Pancreas (tissue), 10 donors: ENCODE measurements at regions not wholly inside any gene's neighbourhood (a gene's known extent, or its start where the extent isn't known, plus 50 kb on each side); places are given as distances from the start of the nearest gene placed in this dataset.
A peak's percentile ranks its signal among the peaks of the same experiment; 100 is the strongest.

Source experiments
- ATAC-seq, 4 donors: fragments of 200-7000 bp; cut with Tn5 transposase; one replicate each; pipeline versions ENCODE4 v1.8.0 to v1.9.1; 2020; ENCODE audit warnings: mild to moderate bottlenecking in 4 of 4, moderate library complexity in 4 of 4
- DNase-seq, 6 donors: peaks; one replicate each; pipeline ENCODE4 v3.0.0-alpha.2; 2020
- FAIRE-seq: peaks from 2 replicates; lab custom pipeline; 2012; peaks lifted over from hg19 to GRCh38; lab: Jason Lieb, UNC
- H3K27ac ChIP-seq, 4 donors: fragments of 200-600 bp; sonication (generic); 1 replicate in 3 of 4; 2 replicates in 1 of 4; pipeline versions ENCODE4 v1.5.0 to v1.8.0; 2020
- H3K27me3 ChIP-seq, 4 donors: fragments of 200-600 bp; one replicate each; pipeline ENCODE4 v1.8.0; 2021
- H3K36me3 ChIP-seq, 3 donors: fragments of 200-600 bp; sonication (generic) in 1 of 3; one replicate each; pipeline versions ENCODE4 v1.5.0 to v1.8.0; 2020 to 2021
- H3K4me1 ChIP-seq, 3 donors: fragments of 200-600 bp; one replicate each; pipeline ENCODE4 v1.8.0; 2021
- H3K4me3 ChIP-seq, 4 donors: fragments of 200-600 bp; sonication (generic) in 2 of 4; one replicate each; pipeline versions ENCODE4 v1.5.0 to v1.8.0; 2020 to 2021
- H3K9me3 ChIP-seq, 4 donors: fragments of 200-600 bp; one replicate each; pipeline ENCODE4 v1.8.0; 2021
- WGBS, 2 donors: extraction: QIAGEN DNeasy Blood & Tissue Kit; methylation state at CpG; one replicate each; pipeline ENCODE4 v1.1.7; 2013; 5-methylcytosine and 5-hydroxymethylcytosine counted together
- intact Hi-C, 3 donors: fragments of 100-400 bp; cut with DNase I; formaldehyde crosslinking; loops; one replicate each; pipeline versions ENCODE4 v1.11.1 to v1.14.2; 2022
- TF ChIP-seq, protein P1 (sequence below), 4 donors: fragments of 200-600 bp; sonication (generic) in 3 of 4; IDR thresholded peaks; one replicate each; pipeline versions ENCODE4 v1.5.0 to v1.8.0; 2021; ENCODE audit warnings: antibody characterized with exemption in 4 of 4
- donor health status: healthy with polysubstance abuse.
- donor health status: DM: no; HTN: no; CAD: no; lungs with moderate emphysema.
- donor health status: DM: no; HTN: no; CAD: no.
- donor health status: control.
- donor health status: control.
- donor health status: Bipolar disorder and iron deficiency.
- donor health status: DM: yes; HTN: yes; CAD: no.
- donor health status: DM: no; HTN: no; CAD: no.
- donor health status: DM: no; HTN: no; CAD: no.
- donor health status: DM: yes; HTN: yes; CAD: no.

DNA sequence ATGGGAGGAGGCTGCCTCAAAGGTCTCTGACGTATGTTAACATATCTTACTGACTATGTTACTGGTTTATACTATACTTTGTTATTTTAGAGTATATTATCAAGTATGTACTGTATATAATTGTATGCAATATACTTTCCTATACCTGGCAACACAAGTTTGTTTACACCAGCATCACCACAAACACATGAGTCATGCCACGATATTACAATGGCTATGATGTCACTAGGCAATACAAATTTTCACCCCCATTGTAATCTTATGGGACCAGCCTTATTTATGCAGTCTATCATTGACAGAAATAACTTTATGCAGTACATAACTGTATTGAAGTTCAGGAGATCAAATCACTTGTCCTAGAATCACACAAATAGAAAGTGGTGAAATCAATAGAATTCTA, 329.9 kb upstream of the SLC7A11 start:
- Histone ChIP-seq H3K36me3 (no peaks in the 10 kb centered on the region), H3K27me3 (no peaks in the 10 kb centered on the region), H3K4me3 (no peak overlapping the region), H3K4me1 (no peaks in the 10 kb centered on the region), H3K27ac (no peak overlapping the region), H3K9me3 (no peaks in the 10 kb centered on the region)
- intact Hi-C loops, result no loop called here
- DNase-seq (no peak), ATAC-seq (no peak), FAIRE-seq (no peak)
- TF ChIP-seq, protein P1, sequence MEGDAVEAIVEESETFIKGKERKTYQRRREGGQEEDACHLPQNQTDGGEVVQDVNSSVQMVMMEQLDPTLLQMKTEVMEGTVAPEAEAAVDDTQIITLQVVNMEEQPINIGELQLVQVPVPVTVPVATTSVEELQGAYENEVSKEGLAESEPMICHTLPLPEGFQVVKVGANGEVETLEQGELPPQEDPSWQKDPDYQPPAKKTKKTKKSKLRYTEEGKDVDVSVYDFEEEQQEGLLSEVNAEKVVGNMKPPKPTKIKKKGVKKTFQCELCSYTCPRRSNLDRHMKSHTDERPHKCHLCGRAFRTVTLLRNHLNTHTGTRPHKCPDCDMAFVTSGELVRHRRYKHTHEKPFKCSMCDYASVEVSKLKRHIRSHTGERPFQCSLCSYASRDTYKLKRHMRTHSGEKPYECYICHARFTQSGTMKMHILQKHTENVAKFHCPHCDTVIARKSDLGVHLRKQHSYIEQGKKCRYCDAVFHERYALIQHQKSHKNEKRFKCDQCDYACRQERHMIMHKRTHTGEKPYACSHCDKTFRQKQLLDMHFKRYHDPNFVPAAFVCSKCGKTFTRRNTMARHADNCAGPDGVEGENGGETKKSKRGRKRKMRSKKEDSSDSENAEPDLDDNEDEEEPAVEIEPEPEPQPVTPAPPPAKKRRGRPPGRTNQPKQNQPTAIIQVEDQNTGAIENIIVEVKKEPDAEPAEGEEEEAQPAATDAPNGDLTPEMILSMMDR (IDR thresholded peaks at IDR 0.05), result no peak
- WGBS, 2 donors, result 67 to 77% methylated on average over 2 of the region's 2 CpGs

DNA sequence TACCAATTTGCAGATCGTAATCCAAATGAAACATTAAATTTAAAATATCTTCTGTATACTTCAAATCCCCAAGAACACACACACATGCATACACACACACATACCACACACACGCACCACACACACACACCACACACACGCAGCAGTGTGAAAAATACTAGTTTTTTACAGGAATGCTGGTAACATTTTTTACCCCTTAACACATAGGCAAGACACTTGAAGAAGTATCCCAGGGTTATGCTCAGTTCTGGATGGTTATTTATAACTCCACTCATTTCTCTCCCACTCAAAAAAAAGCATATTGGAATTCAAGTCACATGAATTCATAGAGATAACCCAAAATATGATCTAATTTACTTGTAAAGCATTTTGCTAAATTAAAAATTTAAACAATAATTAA, 325.5 kb upstream of the SLC7A11 start:
- H3K27me3 ChIP-seq, result no peaks in the 10 kb centered on the region
- no peaks in the 10 kb centered on the region for H3K9me3 ChIP-seq
- H3K36me3 ChIP-seq, result no peaks in the 10 kb centered on the region
- FAIRE-seq (no peak), DNase-seq (no peak), ATAC-seq (no peak)
- no peak overlapping the region for H3K27ac ChIP-seq
- TF ChIP-seq, protein P1 (IDR thresholded peaks at IDR 0.05), result no peak
- 67 to 83% methylated on average over 3 of the region's 3 CpGs for WGBS, 2 donors
- intact Hi-C loops, result no loop called here
- no peaks in the 10 kb centered on the region for H3K4me1 ChIP-seq
- H3K4me3 ChIP-seq, result no peak overlapping the region

DNA sequence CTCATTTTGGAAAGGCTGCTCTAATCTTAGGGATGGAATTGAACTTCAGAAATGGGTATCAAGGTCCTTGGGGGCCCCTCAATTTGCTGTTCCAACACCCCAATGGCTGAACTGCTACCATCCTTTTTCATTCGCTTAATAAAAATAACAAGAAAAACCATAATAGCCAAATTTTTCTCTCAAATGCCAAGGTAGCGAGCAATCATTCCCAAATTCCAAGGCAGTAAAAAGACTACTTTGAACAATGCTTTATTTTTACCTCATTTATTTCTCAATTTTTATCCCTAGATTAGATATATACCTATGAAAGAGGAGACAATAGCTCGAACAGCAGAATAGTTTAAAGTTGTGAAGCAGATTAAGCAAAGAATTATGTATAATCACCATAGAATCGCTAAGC, 323.4 kb upstream of the SLC7A11 start:
- WGBS, 2 donors, result 87 to 91% methylated on average over 4 of the region's 4 CpGs
- H3K27me3 ChIP-seq, result no peaks in the 10 kb centered on the region
- no peaks in the 10 kb centered on the region for H3K36me3 ChIP-seq
- no peak for DNase-seq
- no peak for FAIRE-seq
- intact Hi-C loops, result no loop called here
- no peaks in the 10 kb centered on the region for H3K9me3 ChIP-seq
- H3K27ac ChIP-seq, result no peak overlapping the region
- TF ChIP-seq, protein P1 (IDR thresholded peaks at IDR 0.05), result no peak
- no peak for ATAC-seq
- no peaks in the 10 kb centered on the region for H3K4me1 ChIP-seq
- no peak overlapping the region for H3K4me3 ChIP-seq

DNA sequence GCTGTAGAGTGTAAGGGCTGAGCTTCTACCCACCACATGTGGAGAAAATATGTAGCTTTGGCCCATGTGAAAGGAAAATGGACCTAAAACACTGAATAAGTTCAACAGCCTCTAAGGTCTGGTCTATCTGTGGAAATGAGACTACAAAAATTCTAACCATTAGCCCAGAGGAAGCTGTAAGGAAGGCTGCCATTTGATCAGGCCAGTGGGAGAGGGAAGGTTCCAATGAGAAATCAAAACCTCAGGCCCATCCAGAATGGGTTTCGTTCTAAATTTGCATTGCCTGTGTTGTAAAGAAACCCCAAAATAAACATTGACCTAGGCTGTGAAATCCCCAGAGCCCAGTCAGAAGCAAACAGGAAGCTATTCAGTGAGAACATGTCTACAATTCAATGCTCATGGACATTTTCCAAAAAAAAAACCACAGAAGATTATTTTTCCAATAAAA, 320.4 kb upstream of the SLC7A11 start:
- FAIRE-seq, result no peak
- Histone ChIP-seq H3K27ac (no peak overlapping the region), H3K4me1 (no peaks in the 10 kb centered on the region), H3K9me3 (no peaks in the 10 kb centered on the region), H3K36me3 (no peaks in the 10 kb centered on the region), H3K27me3 (no peaks in the 10 kb centered on the region), H3K4me3 (no peak overlapping the region)
- TF ChIP-seq, protein P1 (IDR thresholded peaks at IDR 0.05), result no peak
- WGBS, 2 donors, result 58 to 63% methylated on average over 1 of the region's 1 CpG
- intact Hi-C loops, result no loop called here
- peak in 2 of 4 donors; percentile 11 to 45 for ATAC-seq
- no peak for DNase-seq

DNA sequence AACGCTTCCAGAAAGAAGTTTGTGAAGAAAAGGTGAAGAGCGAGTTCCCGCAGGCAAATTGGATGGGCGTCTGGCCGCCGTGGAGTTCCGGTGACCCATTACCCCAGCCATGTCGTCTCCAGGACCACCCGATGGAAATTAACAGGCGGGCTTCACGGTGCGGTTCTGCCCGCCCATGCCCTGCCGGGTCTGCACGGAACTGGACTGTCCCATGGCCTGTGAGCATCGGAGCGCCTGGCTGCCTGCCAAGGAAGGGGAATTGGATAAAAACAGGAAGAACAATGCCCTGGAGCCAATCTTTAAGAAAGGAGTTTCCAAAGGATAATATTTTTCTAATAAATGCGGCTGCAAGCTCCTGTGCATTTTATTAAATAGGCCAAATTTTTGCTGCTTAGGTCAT, 319.8 kb upstream of the SLC7A11 start:
- ATAC-seq, result no peak
- WGBS, 2 donors, result 86 to 87% methylated on average over 15 to 18 of the region's 18 CpGs
- no peak overlapping the region for H3K27ac ChIP-seq

More for the DNA sequence above, 319.8 kb upstream of the SLC7A11 start:
- no peak for FAIRE-seq
- TF ChIP-seq, protein P1 (IDR thresholded peaks at IDR 0.05), result no peak
- Histone ChIP-seq H3K36me3 (no peaks in the 10 kb centered on the region), H3K4me1 (no peaks in the 10 kb centered on the region), H3K4me3 (no peak overlapping the region), H3K27me3 (no peaks in the 10 kb centered on the region), H3K9me3 (no peaks in the 10 kb centered on the region)
- intact Hi-C loops, result no loop called here
- peak in 2 of 6 donors; percentile 40 to 60 for DNase-seq
